Breast epithelium (tissue), 3 donors: ENCODE measurements at regions not wholly inside any gene's neighbourhood (a gene's known extent, or its start where the extent isn't known, plus 50 kb on each side); places are given as distances from the start of the nearest gene placed in this dataset.

Experiments
- CTCF ChIP-seq, 3 donors: fragments of 450-650 bp; IDR thresholded peaks; one replicate each; pipeline ENCODE4 v1.5.1; 2016 to 2017; ENCODE audit warnings: antibody characterized with exemption in 3 of 3, mild to moderate bottlenecking in 3 of 3, moderate library complexity in 3 of 3
- POLR2A ChIP-seq: fragments of 450-650 bp; IDR thresholded peaks from one replicate; pipeline ENCODE4 v1.6.1; 2016; ENCODE audit warnings: antibody characterized with exemption, mild to moderate bottlenecking, moderate library complexity

GRCh38 chr18:7490104-7490503, 77.0 kb upstream of the PTPRM start:
- TF ChIP-seq POLR2A: no peak
- TF ChIP-seq CTCF (IDR thresholded peaks at IDR 0.05): no peak
